NCI-H2107 treated with DMSO at 0.1 percent for 48 hours (cell line): ENCODE measurements at regions not wholly inside any gene's neighbourhood (a gene's known extent, or its start where the extent isn't known, plus 50 kb on each side); places are given as distances from the start of the nearest gene placed in this dataset.

Source experiments
- DNase-seq: peaks from one replicate; lab custom pipeline; 2025; ENCODE audit not compliant: unreplicated experiment; lab: John Stamatoyannopoulos, UW

GRCh38 chr20:56922497-56922896 lies 293.4 kb downstream of the TFAP2C start:
- DNase-seq = no peak

- DNase-seq = no peak
These were observed 295.4 kb downstream of the TFAP2C start for GRCh38 chr20:56924292-56925081.

GRCh38 chr20:56925082-56925830 lies 296.1 kb downstream of the TFAP2C start:
- no peak for DNase-seq

GRCh38 chr20:56925831-56926170 lies 296.7 kb downstream of the TFAP2C start:
- no peak for DNase-seq

- no peak for DNase-seq
These were observed 297.4 kb downstream of the TFAP2C start for GRCh38 chr20:56926501-56926900.

- no peak for DNase-seq
These were observed 298.0 kb downstream of the TFAP2C start for GRCh38 chr20:56927127-56927526.

- no peak for DNase-seq
These were observed 298.9 kb downstream of the TFAP2C start for GRCh38 chr20:56928007-56928406.

- DNase-seq = no peak
These were observed 300.5 kb downstream of the TFAP2C start for GRCh38 chr20:56929606-56930005.

- DNase-seq = no peak
These were observed 301.8 kb downstream of the TFAP2C start for GRCh38 chr20:56930876-56931275.

- DNase-seq = no peak
These were observed 303.6 kb downstream of the TFAP2C start for GRCh38 chr20:56932575-56933330.

GRCh38 chr20:56933331-56933698 lies 304.2 kb downstream of the TFAP2C start:
- no peak for DNase-seq

GRCh38 chr20:56934888-56935287 lies 305.8 kb downstream of the TFAP2C start:
- no peak for DNase-seq

- DNase-seq = no peak
These were observed 311.4 kb downstream of the TFAP2C start for GRCh38 chr20:56940466-56940865.

- no peak for DNase-seq
These were observed 312.1 kb downstream of the TFAP2C start for GRCh38 chr20:56941101-56941686.

GRCh38 chr20:56943946-56944945 lies 315.1 kb downstream of the TFAP2C start:
- DNase-seq = no peak

- no peak for DNase-seq
These were observed 316.0 kb downstream of the TFAP2C start for GRCh38 chr20:56945057-56945456.

- no peak for DNase-seq
These were observed 316.8 kb downstream of the TFAP2C start for GRCh38 chr20:56945901-56946300.

- no peak for DNase-seq
These were observed 317.1 kb downstream of the BMP7 start for GRCh38 chr20:56949318-56949717.

GRCh38 chr20:56952258-56953047 lies 314.0 kb downstream of the BMP7 start:
- no peak for DNase-seq
